H1 (cell line): ENCODE measurements at regions not wholly inside any gene's neighbourhood (a gene's known extent, or its start where the extent isn't known, plus 50 kb on each side); places are given as distances from the start of the nearest gene placed in this dataset.

Experiments used
- ASH2L ChIP-seq: fragments of 200-600, 300-600 bp; sonication (generic); IDR thresholded peaks from one replicate; pipeline ENCODE4 v1.7.1; 2017; ENCODE audit warnings: low read length
- CHD2 ChIP-seq: IDR thresholded peaks from 2 replicates; pipeline ENCODE4 v1.6.1; 2012; ENCODE audit warnings: low read length, improper control_type of control experiment
- CTCF ChIP-seq, 3 experiments: IDR thresholded peaks; 1 replicate in 2 of 3; 2 replicates in 1 of 3; pipeline versions ENCODE4 v1.5.1 to v1.6.1; 2011; ENCODE audit warnings: low read length in 3 of 3, mild to moderate bottlenecking in 3 of 3, inconsistent platforms in 2 of 3, low read depth in 1 of 3, moderate library complexity in 1 of 3; ENCODE audit not compliant: insufficient read depth in 1 of 3; ENCODE audit errors: control extremely low read depth in 1 of 3
- EGR1 ChIP-seq: IDR thresholded peaks from 2 replicates; pipeline ENCODE4 v1.6.1; 2011; ENCODE audit warnings: low read depth, low read length, borderline replicate concordance
- POLR2A ChIP-seq, 2 experiments: IDR thresholded peaks; 1 replicate in 1 of 2; 2 replicates in 1 of 2; pipeline ENCODE4 v1.6.1; 2011; ENCODE audit warnings: low read depth in 2 of 2, low read length in 2 of 2, mild to moderate bottlenecking in 2 of 2; ENCODE audit errors: control extremely low read depth in 1 of 2
- POLR2AphosphoS5 ChIP-seq: IDR thresholded peaks from 2 replicates; pipeline ENCODE4 v1.6.1; 2011; ENCODE audit warnings: low read depth, low read length
- SP4 ChIP-seq: IDR thresholded peaks from 2 replicates; pipeline ENCODE4 v1.6.1; 2012; ENCODE audit warnings: low read length, inconsistent platforms
- SRF ChIP-seq: IDR thresholded peaks from 2 replicates; pipeline ENCODE4 v1.6.1; 2011; ENCODE audit warnings: mild to moderate bottlenecking, low read depth, low read length, moderate library complexity
- TF ChIP-seq, protein P1 (sequence below): IDR thresholded peaks from 2 replicates; pipeline ENCODE4 v1.6.1; 2012; ENCODE audit warnings: inconsistent platforms

- TF ChIP-seq, protein P1, sequence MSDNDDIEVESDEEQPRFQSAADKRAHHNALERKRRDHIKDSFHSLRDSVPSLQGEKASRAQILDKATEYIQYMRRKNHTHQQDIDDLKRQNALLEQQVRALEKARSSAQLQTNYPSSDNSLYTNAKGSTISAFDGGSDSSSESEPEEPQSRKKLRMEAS, result no peak
- no peak for TF ChIP-seq SP4
- TF ChIP-seq ASH2L, result no peak
- no peak for TF ChIP-seq SRF
- no peak for TF ChIP-seq CTCF (IDR thresholded peaks at IDR 0.05; ENCODE audit: control extremely low read depth in 1 of 3, insufficient read depth in 1 of 3, low read depth in 1 of 3, low read length in 3 of 3)
- no peak for TF ChIP-seq CHD2
- no peak for TF ChIP-seq POLR2A (IDR thresholded peaks at IDR 0.05; ENCODE audit: control extremely low read depth in 1 of 2, low read depth in 2 of 2, low read length in 2 of 2)
- no peak for TF ChIP-seq EGR1
- no peak for TF ChIP-seq POLR2AphosphoS5
Measured at GRCh38 chrY:8341000-8341399, 996.3 kb upstream of the TSPY4 start.
